Adrenal gland (tissue), 9 donors: ENCODE measurements at regions not wholly inside any gene's neighbourhood (a gene's known extent, or its start where the extent isn't known, plus 50 kb on each side); places are given as distances from the start of the nearest gene placed in this dataset.

Experiments
- DNase-seq, 7 donors: peaks; one replicate each; pipeline ENCODE4 v3.0.0-alpha.2; 2019 to 2020
- H3K27ac ChIP-seq, 5 donors: fragments of 200-600 bp; sonication (generic) in 4 of 5; 1 replicate in 3 of 5; 2 replicates in 2 of 5; pipeline versions ENCODE4 v1.5.1 to v1.8.0; 2016 to 2020; ENCODE audit warnings: mild to moderate bottlenecking in 1 of 5
- H3K27me3 ChIP-seq: fragments of 200-600 bp; 2 replicates; pipeline ENCODE4 v1.8.0; 2021
- H3K36me3 ChIP-seq, 2 donors: fragments of 200-600 bp; replicated peaks in 1 of 2; 1 replicate in 1 of 2; 2 replicates in 1 of 2; pipeline versions ENCODE4 v1.5.1 to v1.8.0; 2018 to 2022
- H3K4me1 ChIP-seq, 2 donors: fragments of 200-600 bp; replicated peaks in 1 of 2; 1 replicate in 1 of 2; 2 replicates in 1 of 2; pipeline versions ENCODE4 v1.5.1 to v1.8.0; 2018 to 2021
- H3K4me3 ChIP-seq, 4 donors: fragments of 200-600 bp; sonication (generic) in 3 of 4; one replicate each; pipeline ENCODE4 v1.5.1; 2016 to 2018
- H3K9me3 ChIP-seq, 3 donors: fragments of 200-600 bp; sonication (generic) in 1 of 3; replicated peaks in 1 of 3; 1 replicate in 2 of 3; 2 replicates in 1 of 3; pipeline versions ENCODE4 v1.5.1 to v1.8.0; 2016 to 2021
- CTCF ChIP-seq, 6 experiments: fragments of 450-650 bp in 4 of 6; fragments of 200-600 bp in 2 of 6; sonication (generic) in 1 of 6; IDR thresholded peaks; 1 replicate in 5 of 6; 2 replicates in 1 of 6; pipeline versions ENCODE4 v1.5.1 to v1.8.0; 2016 to 2021; ENCODE audit warnings: antibody characterized with exemption in 6 of 6, mild to moderate bottlenecking in 2 of 6, moderate library complexity in 1 of 6
- POLR2A ChIP-seq, 2 donors: fragments of 450-650 bp; IDR thresholded peaks; one replicate each; pipeline ENCODE4 v1.6.1; 2017; ENCODE audit warnings: antibody characterized with exemption in 2 of 2, mild to moderate bottlenecking in 2 of 2, moderate library complexity in 1 of 2
- WGBS, 4 donors: extraction: QIAGEN DNeasy Blood & Tissue Kit in 2 of 4; methylation state at CpG; one replicate each; pipeline versions ENCODE4 v1.1.5 to v1.1.7; 2013 to 2017; 5-methylcytosine and 5-hydroxymethylcytosine counted together
- intact Hi-C, 2 donors: fragments of 100-400 bp; cut with DNase I; formaldehyde crosslinking; loops; one replicate each; pipeline versions ENCODE4 v1.14.1 to v1.15.0; 2022 to 2023
- donor health status: healthy with polysubstance abuse.
- donor health status: Bipolar disorder and iron deficiency.
- donor health status: DM: yes; HTN: yes; CAD: no.
- donor health status: DM: no; HTN: no; CAD: no.
- donor health status: DM: no; HTN: no; CAD: no.

- Histone ChIP-seq H3K4me1 (no peaks in the 10 kb centered on the region), H3K36me3 (no peaks in the 10 kb centered on the region), H3K4me3 (no peak overlapping the region), H3K27ac (no peak overlapping the region), H3K9me3 (no peaks in the 10 kb centered on the region), H3K27me3 (no peaks in the 10 kb centered on the region)
- intact Hi-C loops: no loop called here
- TF ChIP-seq POLR2A (IDR thresholded peaks at IDR 0.05) (no peak), CTCF (IDR thresholded peaks at IDR 0.05) (no peak)
- 55 to 79% (median 70%) methylated on average over 5 of the region's 5 CpGs for WGBS, 4 donors
- DNase-seq: no peak
These were observed 345.9 kb downstream of the TSN start for GRCh38 chr2:122101319-122101718.

- intact Hi-C loops: no loop called here
- H3K36me3 ChIP-seq: no peaks in the 10 kb centered on the region
- TF ChIP-seq CTCF (IDR thresholded peaks at IDR 0.05) (no peak), POLR2A (IDR thresholded peaks at IDR 0.05) (no peak)
- no peak overlapping the region for H3K4me3 ChIP-seq
- no peak overlapping the region for H3K27ac ChIP-seq
- no peaks in the 10 kb centered on the region for H3K9me3 ChIP-seq
- no peaks in the 10 kb centered on the region for H3K4me1 ChIP-seq
- H3K27me3 ChIP-seq: no peaks in the 10 kb centered on the region
- DNase-seq: no peak
- 72 to 93% (median 82%) methylated on average over 2 of the region's 2 CpGs for WGBS, 4 donors
These were observed 349.9 kb downstream of the TSN start for GRCh38 chr2:122105171-122105876.

GRCh38 chr2:122105877-122106206, 350.4 kb downstream of the TSN start:
- no peaks in the 10 kb centered on the region for H3K9me3 ChIP-seq
- intact Hi-C loops: no loop called here

GRCh38 chr2:122108186-122108585, 352.7 kb downstream of the TSN start:
- Histone ChIP-seq H3K27ac (no peak overlapping the region), H3K27me3 (no peaks in the 10 kb centered on the region), H3K9me3 (no peaks in the 10 kb centered on the region), H3K36me3 (no peaks in the 10 kb centered on the region), H3K4me1 (no peaks in the 10 kb centered on the region), H3K4me3 (no peak overlapping the region)
- no peak for DNase-seq
- intact Hi-C loops: no loop called here
- 51 to 80% (median 63%) methylated on average over 1 of the region's 1 CpG for WGBS, 4 donors
- TF ChIP-seq POLR2A (IDR thresholded peaks at IDR 0.05): no peak
- no peak for TF ChIP-seq CTCF (IDR thresholded peaks at IDR 0.05)

More at GRCh38 chr2:122105877-122106206, 350.4 kb downstream of the TSN start:
- Histone ChIP-seq H3K27me3 (no peaks in the 10 kb centered on the region), H3K27ac (no peak overlapping the region), H3K4me1 (no peaks in the 10 kb centered on the region), H3K4me3 (no peak overlapping the region), H3K36me3 (no peaks in the 10 kb centered on the region)
- DNase-seq: no peak
- TF ChIP-seq POLR2A (IDR thresholded peaks at IDR 0.05) (no peak), CTCF (IDR thresholded peaks at IDR 0.05) (no peak)
- 49 to 59% (median 51%) methylated on average over 3 of the region's 3 CpGs for WGBS, 4 donors
